ENCODE measurements at regions not wholly inside any gene's neighbourhood (a gene's known extent, or its start where the extent isn't known, plus 50 kb on each side); places are given as distances from the start of the nearest gene placed in this dataset.

- TF ChIP-seq CTCF (IDR thresholded peaks at IDR 0.05) = no peak
- TF ChIP-seq POLR2A (IDR thresholded peaks at IDR 0.05) = no peak
Observed at GRCh38 chr14:34043627-34044372, 92.9 kb upstream of the EGLN3 start.

Data from right lobe of liver (tissue), 4 donors.